T-helper 1 cell treated with Interleukin-12 subunit alpha and Interleukin-12 subunit beta and Interleukin-4 antibody, amounts not matched to agents 30 μg/mL and 1 μg/mL, for 36 hours (primary cell): ENCODE measurements at regions not wholly inside any gene's neighbourhood (a gene's known extent, or its start where the extent isn't known, plus 50 kb on each side); places are given as distances from the start of the nearest gene placed in this dataset.
"Not testable (repeated sequence)": the region's sequence is repeated elsewhere in the genome, so short reads cannot be mapped to it uniquely, and the experiment has no call there.

Experiments used
- H3K27ac Mint-ChIP-seq: one replicate; pipeline ENCODE4 v1.8.0; 2021; ENCODE audit warnings: mild to moderate bottlenecking, mixed read lengths
- H3K27me3 Mint-ChIP-seq: one replicate; pipeline ENCODE4 v1.8.0; 2021; ENCODE audit warnings: low read depth, mixed read lengths
- H3K36me3 Mint-ChIP-seq: one replicate; pipeline ENCODE4 v1.8.0; 2021; ENCODE audit warnings: low read depth, mixed read lengths
- H3K4me1 Mint-ChIP-seq: one replicate; pipeline ENCODE4 v1.8.0; 2021; ENCODE audit warnings: low read depth, mixed read lengths
- H3K4me3 Mint-ChIP-seq: one replicate; pipeline ENCODE4 v1.8.0; 2021; ENCODE audit warnings: mild to moderate bottlenecking, moderate library complexity, mixed read lengths
- H3K9me3 Mint-ChIP-seq: one replicate; pipeline ENCODE4 v1.8.0; 2021; ENCODE audit warnings: mixed read lengths

DNA sequence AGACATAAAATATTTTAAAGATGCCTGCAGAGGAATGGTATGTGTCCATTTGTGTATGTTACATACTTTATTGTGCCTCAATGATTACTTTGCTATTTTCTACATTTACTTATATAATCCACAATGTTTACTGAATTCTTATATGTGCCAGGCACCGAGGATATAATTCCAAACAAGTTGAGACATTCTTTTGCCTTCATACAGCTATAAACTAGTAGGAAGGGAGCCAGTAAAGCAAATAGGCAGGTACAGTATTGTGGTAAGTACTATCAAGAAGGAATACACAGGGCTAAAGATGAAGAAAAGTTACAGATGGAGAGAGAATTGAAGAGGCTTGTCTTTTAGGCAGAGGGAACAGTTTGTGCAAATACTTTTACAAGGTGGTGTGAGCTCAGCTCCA, 131.6 kb downstream of the DISP1 start:
- Mint-ChIP-seq H3K4me1 (no peaks in the 10 kb centered on the region), H3K27ac (no peak overlapping the region), H3K27me3 (no peaks in the 10 kb centered on the region), H3K9me3 (no peaks in the 10 kb centered on the region), H3K36me3 (no peaks in the 10 kb centered on the region), H3K4me3 (no peak overlapping the region)

DNA sequence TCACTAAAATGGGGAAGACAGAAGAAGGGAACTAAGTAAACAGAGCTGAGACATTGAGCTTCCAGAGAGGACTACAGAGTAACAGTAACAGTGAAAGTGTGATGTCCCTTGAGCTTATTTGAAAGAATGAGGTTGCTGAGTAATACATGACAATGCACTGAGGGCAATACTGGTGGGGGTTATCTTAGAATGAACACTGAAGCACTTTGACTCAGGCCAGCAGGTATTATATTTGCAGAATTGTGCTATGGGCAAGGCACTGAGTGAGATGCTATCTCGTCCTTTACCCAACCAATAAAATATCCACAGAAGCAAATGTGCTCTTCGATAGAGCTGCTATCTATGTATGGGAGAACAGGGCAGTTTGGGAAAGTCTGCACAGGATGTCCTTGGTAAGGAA, 133.2 kb downstream of the DISP1 start:
- Mint-ChIP-seq H3K27ac (no peak overlapping the region), H3K4me1 (no peaks in the 10 kb centered on the region), H3K27me3 (no peaks in the 10 kb centered on the region), H3K36me3 (no peaks in the 10 kb centered on the region), H3K4me3 (no peak overlapping the region), H3K9me3 (no peaks in the 10 kb centered on the region)

DNA sequence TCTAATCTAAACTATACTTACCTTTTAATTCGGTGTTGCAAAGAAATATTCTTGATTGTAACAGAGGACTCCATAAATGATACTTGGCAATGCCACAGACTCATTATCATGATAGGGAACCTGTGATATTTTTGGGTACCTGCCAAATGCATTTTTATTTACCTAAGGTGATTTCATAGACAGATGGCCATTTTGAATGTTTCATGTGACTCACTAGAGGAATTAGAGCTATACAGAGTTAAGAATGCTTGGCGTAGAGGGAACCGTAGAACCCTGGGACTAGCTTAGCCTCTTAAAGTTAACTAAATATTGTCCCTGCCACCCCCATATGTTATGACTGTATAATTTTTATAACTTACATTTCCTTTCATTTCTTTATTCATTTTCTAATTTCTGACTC, 136.1 kb downstream of the DISP1 start:
- Mint-ChIP-seq H3K27ac (no peak overlapping the region), H3K4me1 (no peaks in the 10 kb centered on the region), H3K36me3 (no peaks in the 10 kb centered on the region), H3K9me3 (no peaks in the 10 kb centered on the region), H3K4me3 (no peak overlapping the region), H3K27me3 (no peaks in the 10 kb centered on the region)

DNA sequence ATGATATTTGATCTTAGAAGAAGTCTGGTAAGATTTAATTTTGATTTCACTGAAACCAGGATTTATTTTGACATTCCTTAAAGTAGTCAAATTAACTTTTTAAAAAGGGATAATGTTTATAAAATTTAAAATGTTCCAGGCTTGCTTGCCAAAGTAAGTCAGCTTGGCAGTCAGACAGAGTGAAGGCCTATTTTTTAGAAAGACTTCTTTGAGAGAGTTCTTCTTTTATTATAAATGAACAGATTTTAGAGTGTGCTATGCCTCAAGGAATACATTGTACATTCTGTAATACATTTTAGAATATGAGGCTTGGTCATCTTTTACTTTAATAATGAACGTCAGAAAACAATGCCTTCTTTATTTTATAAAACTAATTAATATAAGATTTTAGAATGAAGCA, 138.7 kb downstream of the DISP1 start:
- no peak overlapping the region for H3K4me3 Mint-ChIP-seq
- H3K27ac Mint-ChIP-seq, result no peak overlapping the region
- H3K9me3 Mint-ChIP-seq, result no peaks in the 10 kb centered on the region
- H3K36me3 Mint-ChIP-seq, result no peaks in the 10 kb centered on the region
- no peaks in the 10 kb centered on the region for H3K4me1 Mint-ChIP-seq
- H3K27me3 Mint-ChIP-seq, result no peaks in the 10 kb centered on the region

DNA sequence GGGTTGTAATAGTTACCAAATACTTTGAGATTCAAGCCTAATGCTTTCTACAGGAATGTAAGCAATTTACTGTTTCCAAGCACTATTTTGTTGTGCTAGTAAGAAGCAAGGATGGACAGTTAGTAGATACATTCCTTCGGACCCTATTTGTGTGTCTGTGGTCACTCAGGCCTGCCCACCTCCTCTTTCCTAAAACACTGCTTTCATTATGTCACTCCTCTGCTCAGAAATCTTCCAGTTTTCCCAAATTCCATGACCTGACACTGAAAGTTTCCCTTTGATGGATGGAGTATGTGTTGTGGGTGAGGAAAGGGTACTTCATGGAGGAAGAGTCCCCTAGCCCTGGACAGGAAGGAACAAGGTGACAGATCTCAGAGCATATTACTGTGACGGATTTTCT, 141.1 kb downstream of the DISP1 start:
- H3K27me3 Mint-ChIP-seq, result no peaks in the 10 kb centered on the region
- H3K36me3 Mint-ChIP-seq, result no peaks in the 10 kb centered on the region
- H3K9me3 Mint-ChIP-seq, result no peaks in the 10 kb centered on the region
- H3K4me3 Mint-ChIP-seq, result no peak overlapping the region
- no peak overlapping the region for H3K27ac Mint-ChIP-seq
- H3K4me1 Mint-ChIP-seq, result no peaks in the 10 kb centered on the region

DNA sequence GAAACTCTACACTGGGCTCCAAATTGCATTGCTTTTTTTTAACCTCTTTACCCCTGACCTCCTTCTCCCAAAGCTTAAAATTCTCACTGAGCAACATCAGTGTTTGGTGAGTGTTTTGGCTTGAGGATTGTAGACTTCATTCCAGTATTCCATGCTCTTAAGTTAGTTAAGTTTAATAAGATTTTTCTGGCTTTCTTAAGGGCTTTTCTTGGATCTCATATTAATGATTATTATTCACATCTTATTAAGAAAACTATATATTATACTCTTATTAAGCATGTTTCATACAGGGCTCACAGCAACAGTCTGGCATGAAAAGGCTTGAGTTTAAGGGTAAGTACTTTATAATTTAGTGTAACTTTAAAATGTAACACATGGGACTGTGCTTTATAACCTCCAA, 141.8 kb downstream of the DISP1 start:
- H3K27ac Mint-ChIP-seq, result no peak overlapping the region

DNA sequence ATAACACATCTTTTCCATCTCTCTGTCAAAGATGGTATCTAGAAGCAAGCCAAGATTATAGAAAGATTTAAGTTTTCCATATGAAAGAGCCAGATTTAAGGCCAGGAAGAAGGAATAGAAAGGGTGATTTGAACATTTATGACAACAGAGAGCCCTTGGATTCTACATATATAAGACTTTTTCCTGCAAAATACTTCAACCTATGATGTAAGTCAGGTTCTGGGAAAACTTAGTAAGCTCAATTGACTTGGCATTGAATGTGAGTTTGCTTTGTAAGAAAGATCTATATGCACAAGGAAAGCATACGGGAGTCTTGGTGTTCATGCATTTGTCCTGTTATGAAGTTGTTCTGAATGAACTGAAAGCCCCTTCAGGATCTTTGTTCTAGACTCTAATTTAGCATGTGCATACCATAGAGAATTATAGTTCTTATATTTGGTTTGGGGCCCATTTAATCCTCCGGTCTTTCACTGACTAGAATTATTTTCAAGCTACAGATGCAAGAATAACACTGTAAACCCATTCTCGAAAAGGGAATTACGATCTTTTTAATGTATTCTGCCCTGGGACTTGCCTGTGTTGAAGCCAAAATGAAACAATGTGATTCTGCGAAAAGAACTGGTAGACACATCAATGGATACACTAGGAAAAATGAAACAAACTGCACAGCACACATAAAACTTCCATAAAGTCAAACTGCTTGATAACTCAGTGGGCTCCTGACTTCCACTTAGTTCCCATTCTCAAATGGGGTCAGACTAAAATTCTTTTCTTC, 152.8 kb downstream of the DISP1 start:
- H3K36me3 Mint-ChIP-seq, result no peaks in the 10 kb centered on the region
- H3K27me3 Mint-ChIP-seq, result no peaks in the 10 kb centered on the region
- H3K4me3 Mint-ChIP-seq, result no peak overlapping the region
- H3K4me1 Mint-ChIP-seq, result no peaks in the 10 kb centered on the region
- H3K9me3 Mint-ChIP-seq, result no peaks in the 10 kb centered on the region
- no peak overlapping the region for H3K27ac Mint-ChIP-seq

More for the DNA sequence above, 141.8 kb downstream of the DISP1 start:
- Mint-ChIP-seq H3K9me3 (no peaks in the 10 kb centered on the region), H3K4me3 (no peak overlapping the region), H3K4me1 (no peaks in the 10 kb centered on the region), H3K27me3 (no peaks in the 10 kb centered on the region), H3K36me3 (no peaks in the 10 kb centered on the region)

DNA sequence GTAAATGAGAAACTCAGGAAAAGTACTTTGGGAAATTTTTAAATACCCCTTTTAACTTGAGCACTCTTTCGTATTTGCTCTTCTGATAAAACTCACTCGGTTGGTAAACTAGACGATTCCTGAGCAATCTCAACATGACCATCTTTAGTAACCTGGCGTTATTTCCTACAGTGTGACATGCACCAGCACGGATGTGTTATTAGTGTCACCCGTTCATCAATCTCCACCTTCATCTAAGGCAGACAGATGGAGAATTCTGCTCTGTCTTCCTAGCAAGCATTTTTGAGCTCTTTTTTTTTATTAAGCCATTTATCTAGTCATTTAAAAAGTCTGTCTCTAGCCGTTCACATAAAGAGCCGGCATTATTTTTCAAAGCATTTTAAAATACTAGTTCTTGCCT, 155.2 kb downstream of the DISP1 start:
- Mint-ChIP-seq H3K4me3 (no peak overlapping the region), H3K36me3 (no peaks in the 10 kb centered on the region), H3K4me1 (no peaks in the 10 kb centered on the region), H3K9me3 (no peaks in the 10 kb centered on the region), H3K27ac (no peak overlapping the region), H3K27me3 (no peaks in the 10 kb centered on the region)

DNA sequence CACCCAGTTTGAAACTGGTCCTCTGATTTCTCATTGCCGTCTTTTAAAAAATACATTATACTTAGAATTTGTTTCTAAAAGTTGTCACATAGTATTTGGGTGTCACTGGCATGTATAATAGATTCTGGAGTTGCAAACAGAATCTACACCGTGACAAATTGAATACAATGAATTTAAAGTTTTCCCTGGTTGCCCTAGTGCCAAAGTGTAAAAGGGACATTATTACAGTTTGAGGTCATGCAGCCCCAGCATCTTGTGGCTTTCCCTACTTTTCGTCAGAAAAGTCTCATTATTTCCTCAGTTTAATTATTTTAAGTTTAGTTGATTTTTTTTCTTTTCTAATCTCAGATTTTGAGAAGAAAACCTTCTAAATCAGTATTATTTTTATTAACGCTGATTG, 155.9 kb downstream of the DISP1 start:
- Mint-ChIP-seq H3K27ac (no peak overlapping the region), H3K4me1 (no peaks in the 10 kb centered on the region), H3K9me3 (no peaks in the 10 kb centered on the region), H3K4me3 (no peak overlapping the region), H3K36me3 (no peaks in the 10 kb centered on the region), H3K27me3 (no peaks in the 10 kb centered on the region)

DNA sequence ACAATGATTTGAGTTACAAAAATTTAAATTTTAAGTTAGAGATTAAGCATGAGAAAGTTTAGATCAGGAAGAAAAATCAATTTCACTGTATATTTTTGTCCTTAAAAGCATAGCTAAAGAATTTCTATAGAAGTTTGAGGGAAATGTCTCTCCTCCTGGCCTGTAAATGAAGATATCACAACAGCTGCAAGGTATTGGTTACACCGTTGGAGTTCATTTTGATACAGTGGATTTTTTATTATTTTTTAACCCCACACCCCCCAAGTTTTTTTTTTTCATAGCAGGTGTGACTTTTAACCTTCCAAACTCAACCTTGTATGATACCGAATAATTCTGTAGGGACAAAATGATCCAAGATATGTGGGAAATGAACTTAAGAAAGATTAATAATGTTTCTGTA, 156.3 kb downstream of the DISP1 start:
- H3K27me3 Mint-ChIP-seq, result no peaks in the 10 kb centered on the region
- no peaks in the 10 kb centered on the region for H3K4me1 Mint-ChIP-seq
- no peaks in the 10 kb centered on the region for H3K36me3 Mint-ChIP-seq
- no peak overlapping the region for H3K4me3 Mint-ChIP-seq
- no peak overlapping the region for H3K27ac Mint-ChIP-seq
- H3K9me3 Mint-ChIP-seq, result no peaks in the 10 kb centered on the region

DNA sequence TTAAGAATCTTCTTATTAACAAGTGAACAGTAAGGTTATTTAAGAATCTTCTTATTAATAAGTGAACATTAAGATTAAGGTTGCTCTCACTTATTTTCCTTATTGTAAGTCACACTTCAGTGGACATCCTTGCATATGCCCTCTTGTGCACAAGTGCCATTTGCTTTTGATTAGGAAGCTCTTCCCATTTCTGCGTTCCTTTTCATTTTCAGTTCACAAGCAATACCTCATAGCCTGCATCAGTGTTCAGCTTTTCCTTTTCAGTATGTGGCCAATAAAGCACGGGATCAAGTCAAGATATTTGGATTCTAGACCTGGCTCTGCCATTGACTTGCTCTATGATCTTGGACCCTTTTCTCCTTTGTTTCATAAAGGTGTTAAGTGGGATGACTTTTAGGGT, 158.7 kb downstream of the DISP1 start:
- no peaks in the 10 kb centered on the region for H3K36me3 Mint-ChIP-seq
- no peaks in the 10 kb centered on the region for H3K27me3 Mint-ChIP-seq
- no peak overlapping the region for H3K27ac Mint-ChIP-seq
- H3K4me1 Mint-ChIP-seq, result no peaks in the 10 kb centered on the region
- H3K9me3 Mint-ChIP-seq, result no peaks in the 10 kb centered on the region
- H3K4me3 Mint-ChIP-seq, result no peak overlapping the region

DNA sequence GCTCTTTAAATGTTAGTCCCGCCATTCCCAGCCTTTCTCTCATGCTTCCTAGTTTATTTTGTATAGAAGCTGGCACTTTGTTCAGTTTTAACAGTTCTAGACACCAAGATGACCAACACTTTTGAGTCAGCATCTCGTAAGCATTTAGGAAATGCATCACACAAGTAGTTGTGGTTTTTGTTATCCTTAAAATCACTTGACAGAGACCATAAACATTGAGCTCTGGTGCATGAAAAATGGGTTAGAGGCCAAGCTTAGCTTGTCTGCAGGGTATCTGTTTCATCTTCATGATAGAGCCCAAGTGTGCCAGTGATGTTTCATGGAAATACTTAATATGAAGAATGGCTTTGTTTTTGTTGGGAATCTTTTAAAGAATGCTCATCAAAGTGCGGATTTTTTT, 159.7 kb downstream of the DISP1 start:
- H3K27me3 Mint-ChIP-seq, result no peaks in the 10 kb centered on the region
- H3K27ac Mint-ChIP-seq, result no peak overlapping the region
- no peaks in the 10 kb centered on the region for H3K4me1 Mint-ChIP-seq
- no peaks in the 10 kb centered on the region for H3K9me3 Mint-ChIP-seq
- H3K36me3 Mint-ChIP-seq, result no peaks in the 10 kb centered on the region
- no peak overlapping the region for H3K4me3 Mint-ChIP-seq

DNA sequence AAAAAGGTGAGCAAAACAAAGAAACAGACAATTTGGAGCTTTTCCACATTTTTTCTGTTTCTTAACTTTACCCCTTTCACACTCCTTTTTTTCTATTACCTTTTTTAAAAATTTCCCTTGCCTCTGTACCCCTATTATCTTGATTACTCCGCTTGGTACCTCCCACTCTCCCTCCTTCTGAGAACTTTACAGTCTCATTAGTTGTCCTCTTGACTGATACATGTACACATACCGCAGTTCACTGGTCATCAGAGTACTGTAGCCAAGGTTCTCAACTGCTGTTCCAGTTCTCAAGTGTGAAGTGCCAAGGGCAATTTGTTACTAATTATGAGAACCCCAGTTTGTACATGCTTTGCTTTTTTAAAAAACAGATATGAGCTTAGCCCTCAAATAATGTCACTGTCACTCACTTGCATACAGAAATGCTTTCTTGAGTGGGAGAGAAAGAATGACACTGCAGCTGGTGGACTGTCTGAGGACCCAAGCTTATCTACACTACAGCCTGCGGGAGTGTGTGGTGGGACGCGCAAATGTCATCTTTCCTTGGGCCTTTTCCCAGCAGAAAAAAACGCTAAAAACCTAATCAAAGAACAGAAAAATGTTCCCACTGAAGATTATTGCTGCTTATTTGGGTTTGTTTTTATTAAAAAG, 160.8 kb downstream of the DISP1 start:
- H3K9me3 Mint-ChIP-seq, result no peaks in the 10 kb centered on the region
- H3K4me1 Mint-ChIP-seq, result no peaks in the 10 kb centered on the region
- no peaks in the 10 kb centered on the region for H3K27me3 Mint-ChIP-seq
- no peak overlapping the region for H3K4me3 Mint-ChIP-seq
- H3K27ac Mint-ChIP-seq, result no peak overlapping the region
- no peaks in the 10 kb centered on the region for H3K36me3 Mint-ChIP-seq

DNA sequence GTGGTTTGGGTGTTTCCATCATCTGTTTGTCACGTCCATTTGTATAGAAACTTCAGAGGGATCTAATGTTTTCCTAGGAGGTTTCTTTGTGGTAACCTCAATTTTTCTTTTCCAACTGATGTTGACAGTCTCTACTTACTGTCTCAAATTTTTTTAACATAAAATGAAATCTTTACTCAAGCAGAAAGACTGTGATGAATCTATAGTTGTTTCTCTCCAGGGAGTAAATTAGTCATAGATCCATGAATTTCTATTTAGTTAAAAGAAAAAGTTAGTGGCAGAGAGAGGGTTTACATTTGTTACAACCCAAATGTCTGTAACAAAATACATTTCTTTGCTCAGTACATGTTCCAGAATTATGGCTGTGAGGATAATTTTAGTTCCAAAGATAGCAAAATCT, 161.6 kb downstream of the DISP1 start:
- Mint-ChIP-seq H3K36me3 (no peaks in the 10 kb centered on the region), H3K4me1 (no peaks in the 10 kb centered on the region), H3K4me3 (no peak overlapping the region), H3K27ac (no peak overlapping the region), H3K27me3 (no peaks in the 10 kb centered on the region), H3K9me3 (no peaks in the 10 kb centered on the region)

DNA sequence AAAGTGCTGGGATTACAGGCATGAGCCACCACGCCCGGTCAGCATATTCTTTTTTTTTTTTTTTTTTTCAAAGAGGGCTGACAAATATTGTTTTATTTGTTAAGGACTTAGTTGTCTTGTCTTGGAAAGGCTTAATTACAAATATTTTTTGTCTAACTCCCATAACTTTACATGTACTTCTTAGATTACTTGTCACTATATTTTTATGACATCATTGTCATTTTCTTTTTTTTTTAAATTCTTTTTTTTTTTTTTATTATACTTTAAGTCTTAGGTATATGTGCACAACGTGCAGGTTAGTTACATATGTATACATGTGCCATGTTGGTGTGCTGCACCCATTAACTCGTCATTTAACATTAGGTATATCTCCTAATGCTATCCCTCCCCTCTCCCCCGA, 162.5 kb downstream of the DISP1 start:
- not testable (repeated sequence) for H3K4me1 Mint-ChIP-seq, H3K36me3 Mint-ChIP-seq, H3K4me3 Mint-ChIP-seq, H3K27me3 Mint-ChIP-seq, H3K27ac Mint-ChIP-seq, H3K9me3 Mint-ChIP-seq
